GF-D8 (cell line): ENCODE measurements at regions not wholly inside any gene's neighbourhood (a gene's known extent, or its start where the extent isn't known, plus 50 kb on each side); places are given as distances from the start of the nearest gene placed in this dataset.

Source experiments
- DNase-seq: peaks from one replicate; lab custom pipeline; 2025; lab: John Stamatoyannopoulos, UW

- DNase-seq = no peak
Measured at GRCh38 chr4:85265234-85265633, 209.7 kb upstream of the ARHGAP24 start.

- no peak for DNase-seq
Measured at GRCh38 chr4:85268188-85268587, 206.8 kb upstream of the ARHGAP24 start.

GRCh38 chr4:85268961-85269360 is 206.0 kb upstream of the ARHGAP24 start:
- no peak for DNase-seq

- DNase-seq = no peak
Measured at GRCh38 chr4:85274955-85275354, 200.0 kb upstream of the ARHGAP24 start.

- no peak for DNase-seq
Measured at GRCh38 chr4:85280963-85281362, 194.0 kb upstream of the ARHGAP24 start.

GRCh38 chr4:85291226-85291625 is 183.7 kb upstream of the ARHGAP24 start:
- DNase-seq = no peak

- no peak for DNase-seq
Measured at GRCh38 chr4:85298037-85298436, 176.9 kb upstream of the ARHGAP24 start.

- no peak for DNase-seq
Measured at GRCh38 chr4:85302193-85302736, 172.7 kb upstream of the ARHGAP24 start.

GRCh38 chr4:85302756-85303155 is 172.2 kb upstream of the ARHGAP24 start:
- DNase-seq = no peak

- no peak for DNase-seq
Measured at GRCh38 chr4:85318415-85318814, 156.5 kb upstream of the ARHGAP24 start.

- no peak for DNase-seq
Measured at GRCh38 chr4:85358831-85359230, 116.1 kb upstream of the ARHGAP24 start.

- DNase-seq = no peak
Measured at GRCh38 chr4:85362550-85362949, 112.4 kb upstream of the ARHGAP24 start.

GRCh38 chr4:85367815-85368214 is 107.1 kb upstream of the ARHGAP24 start:
- DNase-seq = no peak

- no peak for DNase-seq
Measured at GRCh38 chr4:85368240-85368639, 106.7 kb upstream of the ARHGAP24 start.

- no peak for DNase-seq
Measured at GRCh38 chr4:85368932-85369331, 106.0 kb upstream of the ARHGAP24 start.

- DNase-seq = no peak
Measured at GRCh38 chr4:85369703-85370380, 105.1 kb upstream of the ARHGAP24 start.

- DNase-seq = no peak
Measured at GRCh38 chr4:85370400-85371032, 104.4 kb upstream of the ARHGAP24 start.

- no peak for DNase-seq
Measured at GRCh38 chr4:85372966-85373365, 102.0 kb upstream of the ARHGAP24 start.

- no peak for DNase-seq
Measured at GRCh38 chr4:85376285-85376684, 98.7 kb upstream of the ARHGAP24 start.

GRCh38 chr4:85381968-85382367 is 93.0 kb upstream of the ARHGAP24 start:
- DNase-seq = no peak

- no peak for DNase-seq
Measured at GRCh38 chr4:85391071-85391470, 83.9 kb upstream of the ARHGAP24 start.

GRCh38 chr4:85391589-85392410 is 83.2 kb upstream of the ARHGAP24 start:
- no peak for DNase-seq

- DNase-seq = no peak
Measured at GRCh38 chr4:85393201-85393600, 81.7 kb upstream of the ARHGAP24 start.
